Suprapubic skin (tissue), 3 donors: ENCODE measurements at regions not wholly inside any gene's neighbourhood (a gene's known extent, or its start where the extent isn't known, plus 50 kb on each side); places are given as distances from the start of the nearest gene placed in this dataset.

ENCODE experiments used
- CTCF ChIP-seq, 2 donors: fragments of 200-600 bp in 1 of 2; fragments of 450-650 bp in 1 of 2; sonication (generic) in 1 of 2; IDR thresholded peaks; one replicate each; pipeline ENCODE4 v1.5.1; 2016 to 2019; ENCODE audit warnings: antibody characterized with exemption in 2 of 2, mild to moderate bottlenecking in 1 of 2, moderate library complexity in 1 of 2
- EP300 ChIP-seq: sonication (generic); formaldehyde crosslinking; IDR thresholded peaks from one replicate; pipeline ENCODE4 v1.6.1; 2017; ENCODE audit warnings: antibody characterized with exemption

GRCh38 chr11:111441443-111441842 lies 62.4 kb upstream of the POU2AF1 start:
- no peak for TF ChIP-seq EP300
- no peak for TF ChIP-seq CTCF (IDR thresholded peaks at IDR 0.05)
